Naive B cell (primary cell): ENCODE measurements at regions not wholly inside any gene's neighbourhood (a gene's known extent, or its start where the extent isn't known, plus 50 kb on each side); places are given as distances from the start of the nearest gene placed in this dataset.
"Not testable (repeated sequence)": the region's sequence is repeated elsewhere in the genome, so short reads cannot be mapped to it uniquely, and the experiment has no call there.

ENCODE experiments used
- ATAC-seq, 2 donors: fragments of 150-1000 bp; cut with Tn5 transposase; 2 replicates each; pipeline ENCODE4 v1.10.0; 2021; ENCODE audit warnings: low read depth in 2 of 2, mild to moderate bottlenecking in 2 of 2, moderate library complexity in 2 of 2
- DNase-seq: peaks from one replicate; pipeline ENCODE4 v3.0.0; 2022
- H3K27ac Mint-ChIP-seq, 6 donors: one replicate each; pipeline ENCODE4 v1.8.0; 2020 to 2022; ENCODE audit warnings: mild to moderate bottlenecking in 6 of 6, mixed read lengths in 6 of 6, moderate library complexity in 5 of 6, inconsistent platforms in 2 of 6
- H3K27me3 Mint-ChIP-seq, 3 donors: one replicate each; pipeline ENCODE4 v1.8.0; 2021 to 2022; ENCODE audit warnings: mixed read lengths in 3 of 3, mild to moderate bottlenecking in 1 of 3
- H3K36me3 Mint-ChIP-seq, 2 donors: one replicate each; pipeline ENCODE4 v1.8.0; 2020 to 2022; ENCODE audit warnings: mixed read lengths in 2 of 2, inconsistent platforms in 1 of 2, mild to moderate bottlenecking in 1 of 2
- H3K4me1 Mint-ChIP-seq, 3 donors: one replicate each; pipeline ENCODE4 v1.8.0; 2020 to 2022; ENCODE audit warnings: mixed read lengths in 3 of 3, inconsistent platforms in 1 of 3, mild to moderate bottlenecking in 1 of 3, moderate library complexity in 1 of 3
- H3K4me3 Mint-ChIP-seq, 8 donors: one replicate each; pipeline ENCODE4 v1.8.0; 2020 to 2022; ENCODE audit warnings: mild to moderate bottlenecking in 8 of 8, mixed read lengths in 8 of 8, moderate library complexity in 8 of 8, inconsistent platforms in 2 of 8
- H3K9me3 Mint-ChIP-seq, 7 donors: one replicate each; pipeline ENCODE4 v1.8.0; 2020 to 2022; ENCODE audit warnings: mixed read lengths in 7 of 7, mild to moderate bottlenecking in 5 of 7, inconsistent platforms in 2 of 7, moderate library complexity in 1 of 7

GRCh38 chrX:554271-554670 is 76.3 kb upstream of the SHOX start:
- H3K36me3 Mint-ChIP-seq: peaks cover 0 to 21% of the 10 kb centered on the region in 2 donors
- H3K9me3 Mint-ChIP-seq: peaks cover 6 to 31% (median 10%) of the 10 kb centered on the region in 7 donors
- no peaks in the 10 kb centered on the region for H3K27me3 Mint-ChIP-seq
- no peak for DNase-seq
- no peak overlapping the region for H3K27ac Mint-ChIP-seq
- no peak overlapping the region for H3K4me3 Mint-ChIP-seq
- no peak for ATAC-seq
- peaks cover 0 to 3% (median 0%) of the 10 kb centered on the region in 3 donors for H3K4me1 Mint-ChIP-seq

GRCh38 chrX:555725-556666 is 74.6 kb upstream of the SHOX start:
- ATAC-seq (no peak), DNase-seq (no peak)
- no peaks in the 10 kb centered on the region for H3K27me3 Mint-ChIP-seq
- H3K9me3 Mint-ChIP-seq: peaks cover under 1 to 16% (median 5%) of the 10 kb centered on the region in 7 donors
- peaks cover 0 to 8% of the 10 kb centered on the region in 2 donors for H3K36me3 Mint-ChIP-seq
- no peaks in the 10 kb centered on the region for H3K4me1 Mint-ChIP-seq
- no peak overlapping the region for H3K27ac Mint-ChIP-seq
- no peak overlapping the region for H3K4me3 Mint-ChIP-seq

- peaks cover 0 to 12% (median 4%) of the 10 kb centered on the region in 7 donors for H3K9me3 Mint-ChIP-seq
- ATAC-seq, H3K4me3 Mint-ChIP-seq: not testable (repeated sequence)
These were observed 73.0 kb upstream of the SHOX start for GRCh38 chrX:557601-558000.

GRCh38 chrX:559282-559681 is 71.3 kb upstream of the SHOX start:
- H3K4me1 Mint-ChIP-seq, ATAC-seq, H3K27me3 Mint-ChIP-seq, DNase-seq, H3K27ac Mint-ChIP-seq, H3K36me3 Mint-ChIP-seq, H3K4me3 Mint-ChIP-seq: not testable (repeated sequence)
- peaks cover 0 to 12% (median 1%) of the 10 kb centered on the region in 7 donors for H3K9me3 Mint-ChIP-seq

More at GRCh38 chrX:557601-558000, 73.0 kb upstream of the SHOX start:
- not testable (repeated sequence) for H3K4me1 Mint-ChIP-seq, H3K36me3 Mint-ChIP-seq, H3K27ac Mint-ChIP-seq, H3K27me3 Mint-ChIP-seq, DNase-seq

GRCh38 chrX:567891-568290 is 62.7 kb upstream of the SHOX start:
- H3K36me3 Mint-ChIP-seq: peaks cover 0 to 13% of the 10 kb centered on the region in 2 donors
- no peaks in the 10 kb centered on the region for H3K4me1 Mint-ChIP-seq
- no peak for DNase-seq
- no peak for ATAC-seq
- H3K4me3 Mint-ChIP-seq: no peak overlapping the region
- peaks cover 5 to 19% (median 15%) of the 10 kb centered on the region in 7 donors for H3K9me3 Mint-ChIP-seq
- peaks cover 0 to 5% (median 0%) of the 10 kb centered on the region in 3 donors for H3K27me3 Mint-ChIP-seq
- H3K27ac Mint-ChIP-seq: no peak overlapping the region

- H3K27ac Mint-ChIP-seq: no peak overlapping the region
- ATAC-seq (no peak), DNase-seq (no peak)
- peaks cover 0 to 13% of the 10 kb centered on the region in 2 donors for H3K36me3 Mint-ChIP-seq
- peaks cover 0 to 5% (median 0%) of the 10 kb centered on the region in 3 donors for H3K27me3 Mint-ChIP-seq
- H3K9me3 Mint-ChIP-seq: peaks cover 5 to 19% (median 15%) of the 10 kb centered on the region in 7 donors
- no peaks in the 10 kb centered on the region for H3K4me1 Mint-ChIP-seq
- no peak overlapping the region for H3K4me3 Mint-ChIP-seq
These were observed 62.3 kb upstream of the SHOX start for GRCh38 chrX:568311-568710.

- H3K27ac Mint-ChIP-seq: no peak overlapping the region
These were observed 58.0 kb upstream of the SHOX start for GRCh38 chrX:572538-573124.

GRCh38 chrX:574251-574650 is 56.3 kb upstream of the SHOX start:
- Mint-ChIP-seq H3K27me3 (peaks cover 0 to 18% (median 11%) of the 10 kb centered on the region in 3 donors), H3K27ac (no peak overlapping the region), H3K4me3 (no peak overlapping the region), H3K36me3 (no peaks in the 10 kb centered on the region), H3K9me3 (peaks cover 0 to 14% (median 0%) of the 10 kb centered on the region in 7 donors), H3K4me1 (no peaks in the 10 kb centered on the region)
- DNase-seq (no peak), ATAC-seq (no peak)

More at GRCh38 chrX:572538-573124, 58.0 kb upstream of the SHOX start:
- Mint-ChIP-seq H3K27me3 (peaks cover 0 to 13% (median 5%) of the 10 kb centered on the region in 3 donors), H3K4me3 (no peak overlapping the region), H3K4me1 (no peaks in the 10 kb centered on the region), H3K9me3 (peaks cover 0 to 5% (median 3%) of the 10 kb centered on the region in 7 donors), H3K36me3 (no peaks in the 10 kb centered on the region)
- DNase-seq: no peak
- no peak for ATAC-seq

GRCh38 chrX:574830-575229 is 55.8 kb upstream of the SHOX start:
- Mint-ChIP-seq H3K27ac (no peak overlapping the region), H3K4me1 (no peaks in the 10 kb centered on the region), H3K9me3 (peaks cover 0 to 16% (median 0%) of the 10 kb centered on the region in 7 donors), H3K4me3 (no peak overlapping the region), H3K36me3 (no peaks in the 10 kb centered on the region), H3K27me3 (peaks cover 0 to 18% (median 13%) of the 10 kb centered on the region in 3 donors)
- no peak for DNase-seq
- no peak for ATAC-seq

- no peaks in the 10 kb centered on the region for H3K4me1 Mint-ChIP-seq
- H3K4me3 Mint-ChIP-seq: no peak overlapping the region
- H3K36me3 Mint-ChIP-seq: no peaks in the 10 kb centered on the region
- no peak overlapping the region for H3K27ac Mint-ChIP-seq
- H3K27me3 Mint-ChIP-seq: peaks cover 0 to 27% (median 13%) of the 10 kb centered on the region in 3 donors
- ATAC-seq (no peak), DNase-seq (no peak)
- peaks cover 0 to 20% (median 3%) of the 10 kb centered on the region in 7 donors for H3K9me3 Mint-ChIP-seq
These were observed 53.6 kb upstream of the SHOX start for GRCh38 chrX:576904-577560.

- Mint-ChIP-seq H3K36me3 (no peaks in the 10 kb centered on the region), H3K4me1 (no peaks in the 10 kb centered on the region), H3K9me3 (peaks cover 0 to 20% (median 3%) of the 10 kb centered on the region in 7 donors), H3K27me3 (peaks cover 0 to 22% (median 13%) of the 10 kb centered on the region in 3 donors), H3K27ac (no peak overlapping the region), H3K4me3 (no peak overlapping the region)
- no peak for DNase-seq
- no peak for ATAC-seq
These were observed 52.1 kb upstream of the SHOX start for GRCh38 chrX:578531-578930.

GRCh38 chrX:580030-580429 is 50.6 kb upstream of the SHOX start:
- ATAC-seq (no peak), DNase-seq (no peak)
- Mint-ChIP-seq H3K4me1 (no peaks in the 10 kb centered on the region), H3K36me3 (no peaks in the 10 kb centered on the region), H3K4me3 (no peak overlapping the region), H3K27me3 (peaks cover 0 to 22% (median 13%) of the 10 kb centered on the region in 3 donors), H3K9me3 (peaks cover 0 to 20% (median 3%) of the 10 kb centered on the region in 7 donors), H3K27ac (no peak overlapping the region)
